ENCODE measurements at regions not wholly inside any gene's neighbourhood (a gene's known extent, or its start where the extent isn't known, plus 50 kb on each side); places are given as distances from the start of the nearest gene placed in this dataset.
"Not testable (repeated sequence)": the region's sequence is repeated elsewhere in the genome, so short reads cannot be mapped to it uniquely, and the experiment has no call there.

- no peak for DNase-seq (ENCODE audit: low read depth in 2 of 2)
Observed at GRCh38 chr2:195537811-195538210, 119.2 kb upstream of the SLC39A10 start.

DNA sequence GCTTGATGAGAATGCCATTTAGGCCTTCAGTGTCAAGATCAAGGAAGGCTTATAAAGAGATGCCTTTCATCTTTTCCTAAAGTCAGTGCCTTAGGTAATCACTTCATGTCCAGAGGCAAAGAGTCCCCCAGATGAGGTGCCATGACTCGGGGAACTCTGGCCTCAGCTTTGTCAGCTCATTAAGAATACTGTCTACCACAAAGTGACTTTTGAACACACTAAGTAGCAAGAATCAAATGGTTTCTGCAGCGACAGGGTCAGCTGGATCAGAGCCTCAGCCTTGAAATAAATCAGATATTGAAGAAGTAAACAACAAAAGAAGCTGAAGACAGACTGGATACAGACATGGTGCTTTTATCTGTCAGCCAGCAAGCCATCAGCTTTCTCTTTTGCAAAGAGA is 120.1 kb upstream of the SLC39A10 start:
- no peak for DNase-seq (ENCODE audit: low read depth in 2 of 2)

DNA sequence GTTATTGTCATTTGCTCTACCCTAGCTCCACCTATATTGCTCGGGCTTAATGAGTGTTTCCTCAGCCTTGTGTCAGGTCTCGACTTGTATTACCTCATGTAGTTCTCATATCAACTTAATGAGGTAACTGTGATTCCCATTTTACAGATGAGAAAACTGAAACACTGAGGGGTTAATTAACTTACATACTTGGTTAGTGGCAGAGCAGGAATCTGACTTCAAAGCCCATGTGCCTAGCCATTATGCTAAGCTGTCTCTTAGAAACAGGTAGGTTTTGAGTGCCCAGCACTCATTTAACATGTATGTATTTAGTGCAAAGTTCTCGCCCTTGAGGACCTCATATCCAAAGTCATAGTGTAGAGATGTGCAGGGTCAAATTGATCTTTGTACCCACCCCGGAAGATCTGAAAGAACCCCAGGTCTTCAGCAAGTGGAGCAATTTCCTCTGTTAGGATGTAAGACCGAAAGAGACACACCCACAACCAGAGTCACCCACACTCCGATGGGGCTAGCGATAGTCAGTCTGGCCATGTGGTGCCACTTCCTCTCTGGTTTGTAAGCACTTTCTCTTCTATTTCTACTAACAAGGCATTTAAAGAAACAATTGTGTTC is 121.0 kb upstream of the SLC39A10 start:
- peak; percentile 56 to 69 for DNase-seq (ENCODE audit: low read depth in 2 of 2)

- no peak for DNase-seq (ENCODE audit: low read depth in 2 of 2)
Observed at GRCh38 chr2:195534971-195535370, 122.1 kb upstream of the SLC39A10 start.

GRCh38 chr2:195533771-195534642 is 123.0 kb upstream of the SLC39A10 start:
- DNase-seq (ENCODE audit: low read depth in 2 of 2) = peak; percentile 68

- DNase-seq (ENCODE audit: low read depth in 2 of 2) = no peak
Observed at GRCh38 chr2:195532628-195533271, 124.3 kb upstream of the SLC39A10 start.

DNA sequence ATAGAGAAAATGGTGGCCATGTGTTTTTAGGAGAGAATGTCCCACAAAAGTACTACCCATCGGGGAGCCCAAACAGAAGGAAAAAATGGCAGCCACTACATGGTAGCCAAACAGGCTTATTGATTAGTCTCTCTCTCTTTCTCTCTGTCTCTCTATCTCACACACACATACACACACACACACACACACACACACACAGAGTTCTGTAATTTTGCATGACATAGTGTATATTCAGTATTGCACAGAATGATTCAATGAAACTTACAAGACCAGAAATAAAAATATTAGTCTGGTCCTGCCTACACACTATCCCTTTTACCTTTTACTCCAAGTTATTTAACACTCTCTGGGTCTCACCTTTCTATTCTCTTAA is 124.8 kb upstream of the SLC39A10 start:
- DNase-seq (ENCODE audit: low read depth in 2 of 2) = no peak

- no peak for DNase-seq (ENCODE audit: low read depth in 2 of 2)
Observed at GRCh38 chr2:195531754-195532153, 125.3 kb upstream of the SLC39A10 start.

- DNase-seq (ENCODE audit: low read depth in 2 of 2) = not testable (repeated sequence)
Observed at GRCh38 chr2:195523242-195523641, 133.8 kb upstream of the SLC39A10 start.

DNA sequence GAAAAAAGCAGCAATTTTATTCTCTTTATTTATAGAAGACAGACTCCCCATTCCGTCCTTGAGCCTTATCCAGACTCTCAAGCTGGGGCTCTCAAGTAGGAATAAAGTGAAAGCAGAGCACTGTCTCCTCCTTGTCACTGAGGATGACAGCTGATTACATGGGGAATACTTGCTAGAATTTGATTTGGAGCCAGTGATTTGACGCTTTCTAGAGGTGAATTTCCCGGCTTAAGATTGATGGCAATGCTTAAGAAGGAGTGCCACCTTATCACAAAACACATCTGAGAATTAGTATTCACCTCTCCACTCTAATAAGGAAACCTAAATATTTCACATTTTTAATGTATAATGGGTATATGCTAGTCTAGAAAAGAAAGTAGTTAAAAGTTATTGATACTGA is 135.4 kb upstream of the SLC39A10 start:
- DNase-seq (ENCODE audit: low read depth in 2 of 2) = no peak

DNA sequence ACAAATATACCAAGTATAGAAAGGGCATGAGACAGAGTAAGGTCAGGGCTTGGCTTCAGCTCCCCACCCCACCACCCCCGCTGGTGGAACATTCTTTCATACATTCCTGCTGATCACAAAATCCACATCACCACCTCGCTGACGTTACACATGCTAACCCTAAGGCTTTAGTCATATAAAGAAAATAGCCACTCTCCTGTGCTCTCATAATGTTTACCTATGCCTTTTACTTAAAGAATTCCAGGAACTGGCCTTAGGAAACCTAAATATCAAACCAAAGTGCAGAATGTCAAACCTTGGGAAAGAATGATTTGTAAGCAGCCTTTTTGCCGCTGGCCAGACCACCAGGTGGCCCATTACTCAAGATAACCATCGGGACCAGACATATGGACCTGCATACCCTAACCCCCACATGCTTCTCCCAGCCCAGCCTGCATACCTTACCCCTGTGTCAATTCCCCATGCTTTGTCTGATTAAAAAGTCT is 136.3 kb upstream of the SLC39A10 start:
- DNase-seq (ENCODE audit: low read depth in 2 of 2) = no peak

DNA sequence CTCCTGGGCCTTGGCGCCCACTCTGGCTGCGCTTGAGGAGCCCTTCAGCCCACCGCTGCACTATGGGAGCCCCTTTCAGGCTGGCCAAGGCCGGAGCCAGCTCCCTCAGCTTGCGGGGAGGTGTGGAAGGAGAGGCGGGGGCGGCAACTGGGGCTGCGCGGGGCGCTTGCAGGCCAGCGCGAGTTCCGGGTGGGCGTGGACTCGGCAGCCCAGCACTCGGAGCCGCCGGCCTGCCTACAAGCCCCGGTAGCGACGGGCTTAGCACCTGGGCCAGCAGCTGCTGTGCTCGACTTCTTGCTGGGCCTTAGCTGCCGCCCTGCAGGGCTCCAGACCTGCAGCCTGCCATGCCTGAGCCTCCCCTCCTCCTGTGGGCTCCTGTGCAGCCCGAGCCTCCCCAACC is 141.5 kb upstream of the SLC39A10 start:
- no peak for DNase-seq (ENCODE audit: low read depth in 2 of 2)

DNA sequence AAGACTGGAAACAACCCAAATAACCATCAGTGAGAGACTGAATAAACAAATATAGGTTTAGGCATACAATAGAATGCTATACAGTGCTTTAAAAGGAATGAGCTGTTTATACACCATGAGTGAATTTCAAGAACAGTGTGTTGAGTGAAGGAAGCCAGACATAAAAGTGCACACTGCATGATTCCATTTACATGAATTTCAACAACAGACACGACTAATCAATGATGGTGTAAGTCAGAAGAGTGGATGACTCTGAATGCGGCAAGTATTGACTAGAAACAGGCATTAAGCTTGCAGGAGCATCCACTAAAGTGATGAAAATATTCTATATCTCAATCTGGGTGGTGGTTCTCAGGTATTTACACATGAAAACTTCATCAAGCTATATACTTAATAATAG is 142.7 kb upstream of the SLC39A10 start:
- no peak for DNase-seq (ENCODE audit: low read depth in 2 of 2)

GRCh38 chr2:195513119-195513518 is 143.9 kb upstream of the SLC39A10 start:
- no peak for DNase-seq (ENCODE audit: low read depth in 2 of 2)

DNA sequence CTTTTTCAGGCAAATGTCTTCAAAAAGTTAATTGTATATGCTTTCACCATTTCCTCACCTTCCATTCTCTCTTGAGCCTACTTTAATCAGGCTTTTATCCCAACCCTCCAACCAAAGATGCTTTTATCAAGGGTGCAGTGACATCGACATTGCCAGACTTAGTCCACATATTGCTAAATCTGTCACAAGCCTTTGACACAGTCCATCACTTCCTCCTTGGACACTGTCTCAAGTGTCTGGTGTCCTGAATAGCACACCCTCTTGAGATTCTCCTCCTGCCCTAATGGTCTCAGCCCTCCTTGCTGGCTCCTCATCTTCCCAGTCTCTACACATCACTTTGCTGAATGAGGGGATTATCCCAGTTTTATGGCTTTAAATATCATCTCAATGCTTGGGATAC is 147.5 kb upstream of the SLC39A10 start:
- no peak for DNase-seq (ENCODE audit: low read depth in 2 of 2)

- no peak for DNase-seq (ENCODE audit: low read depth in 2 of 2)
Observed at GRCh38 chr2:195508139-195508455, 148.9 kb upstream of the SLC39A10 start.

- no peak for DNase-seq (ENCODE audit: low read depth in 2 of 2)
Observed at GRCh38 chr2:195507447-195508138, 149.4 kb upstream of the SLC39A10 start.

- DNase-seq (ENCODE audit: low read depth in 2 of 2) = no peak
Observed at GRCh38 chr2:195505701-195506100, 151.3 kb upstream of the SLC39A10 start.

GRCh38 chr2:195503208-195503607 is 153.8 kb upstream of the SLC39A10 start:
- DNase-seq (ENCODE audit: low read depth in 2 of 2) = no peak

GRCh38 chr2:195501746-195502145 is 155.3 kb upstream of the SLC39A10 start:
- no peak for DNase-seq (ENCODE audit: low read depth in 2 of 2)

- no peak for DNase-seq (ENCODE audit: low read depth in 2 of 2)
Observed at GRCh38 chr2:195500879-195501278, 156.1 kb upstream of the SLC39A10 start.

- DNase-seq (ENCODE audit: low read depth in 2 of 2) = no peak
Observed at GRCh38 chr2:195498839-195499490, 158.1 kb upstream of the SLC39A10 start.
